GM12892 (cell line): ENCODE measurements at regions not wholly inside any gene's neighbourhood (a gene's known extent, or its start where the extent isn't known, plus 50 kb on each side); places are given as distances from the start of the nearest gene placed in this dataset.

ENCODE experiments used
- POLR2A ChIP-seq: IDR thresholded peaks from 2 replicates; pipeline ENCODE4 v1.6.1; 2011; ENCODE audit warnings: low read depth, low read length, control low read depth
- POLR2AphosphoS5 ChIP-seq: IDR thresholded peaks from 2 replicates; pipeline ENCODE4 v1.6.1; 2011; ENCODE audit warnings: low read depth, low read length, control low read depth
- TAF1 ChIP-seq: IDR thresholded peaks from 2 replicates; pipeline ENCODE4 v1.6.1; 2011; ENCODE audit warnings: low read depth, mild to moderate bottlenecking, control low read depth, low read length, borderline replicate concordance

- TF ChIP-seq TAF1, result no peak
- TF ChIP-seq POLR2A, result no peak
- no peak for TF ChIP-seq POLR2AphosphoS5
These were observed 349.7 kb downstream of the TUSC7 start for GRCh38 chr3:117059067-117059955.
